Smooth muscle cell (in vitro differentiated cells): ENCODE measurements at regions not wholly inside any gene's neighbourhood (a gene's known extent, or its start where the extent isn't known, plus 50 kb on each side); places are given as distances from the start of the nearest gene placed in this dataset.
"Not testable (repeated sequence)": the region's sequence is repeated elsewhere in the genome, so short reads cannot be mapped to it uniquely, and the experiment has no call there.

Source experiments
- DNase-seq: peaks from one replicate; lab custom pipeline; 2025; ENCODE audit not compliant: unreplicated experiment; lab: John Stamatoyannopoulos, UW
- H2AFZ ChIP-seq: fragments of 200-600 bp; sonication (generic); 2 replicates; pipeline ENCODE4 v1.6.0; 2016; ENCODE audit warnings: antibody characterized with exemption, low read depth, mild to moderate bottlenecking
- H3F3A ChIP-seq: fragments of 200-600 bp; sonication (generic); 2 replicates; pipeline ENCODE4 v1.6.0; 2017; ENCODE audit warnings: antibody characterized with exemption, low read depth
- H3K27ac ChIP-seq: fragments of 200-600 bp; sonication (generic); 2 replicates; pipeline ENCODE4 v1.5.1; 2016; ENCODE audit warnings: low read depth, mild to moderate bottlenecking
- H3K27me3 ChIP-seq: fragments of 200-600 bp; sonication (generic); 2 replicates; pipeline ENCODE4 v1.6.1; 2016; ENCODE audit warnings: low read depth, mild to moderate bottlenecking
- H3K36me3 ChIP-seq: fragments of 200-600 bp; sonication (generic); 2 replicates; pipeline ENCODE4 v1.5.1; 2016; ENCODE audit warnings: low read depth
- H3K4me1 ChIP-seq: fragments of 200-600 bp; sonication (generic); 2 replicates; pipeline ENCODE4 v1.5.1; 2016; ENCODE audit warnings: low read depth
- H3K4me2 ChIP-seq: fragments of 200-600 bp; sonication (generic); 2 replicates; pipeline ENCODE4 v1.6.0; 2016; ENCODE audit warnings: mild to moderate bottlenecking
- H3K4me3 ChIP-seq: fragments of 200-600 bp; sonication (generic); 2 replicates; pipeline ENCODE4 v1.5.1; 2016; ENCODE audit warnings: mild to moderate bottlenecking
- H3K79me2 ChIP-seq: fragments of 200-600 bp; sonication (generic); 2 replicates; pipeline ENCODE4 v1.6.0; 2016; ENCODE audit warnings: low read depth, mild to moderate bottlenecking
- H3K9ac ChIP-seq: fragments of 200-600 bp; sonication (generic); 2 replicates; pipeline ENCODE4 v1.6.0; 2016; ENCODE audit warnings: low read depth
- H3K9me3 ChIP-seq: fragments of 200-600 bp; sonication (generic); replicated peaks from 2 replicates; pipeline ENCODE4 v1.5.1; 2016; ENCODE audit warnings: low read depth
- H4K20me1 ChIP-seq: fragments of 200-600 bp; sonication (generic); 2 replicates; pipeline ENCODE4 v1.6.0; 2016; ENCODE audit warnings: low read depth
- whole genome bisulfite sequencing: methylation state at CpG from one replicate; pipeline ENCODE4 v1.1.7; 2016; ENCODE audit warnings: low lambda C conversion rate; 5-methylcytosine and 5-hydroxymethylcytosine counted together
- TF ChIP-seq, protein P1 (sequence below): fragments of 200-600 bp; sonication (generic); IDR thresholded peaks from 2 replicates; pipeline ENCODE4 v1.5.1; 2017; ENCODE audit warnings: borderline replicate concordance, mild to moderate bottlenecking, antibody characterized with exemption; ENCODE audit not compliant: insufficient read depth, poor library complexity, severe bottlenecking

DNA sequence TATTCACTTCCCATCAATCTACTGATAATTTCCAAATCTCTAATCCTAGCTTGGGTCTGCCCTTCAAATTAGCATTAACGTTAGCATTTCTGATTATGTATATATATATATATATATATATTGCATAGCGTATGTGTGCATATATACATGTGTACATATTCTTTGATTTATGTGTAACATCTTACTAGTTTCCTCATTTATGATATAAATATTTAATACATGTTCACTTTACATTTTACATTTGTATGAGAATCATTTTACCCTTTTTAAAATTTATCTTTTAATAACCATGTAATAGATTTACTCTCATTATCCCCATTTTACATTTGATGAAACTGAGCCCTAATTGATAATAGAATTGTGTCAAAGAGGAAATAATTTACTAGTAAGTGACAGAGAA, 164.7 kb downstream of the ZNF648 start:
- H3K36me3 ChIP-seq: no peaks in the 10 kb centered on the region
- no peak overlapping the region for H3K9ac ChIP-seq
- H3K27ac ChIP-seq: no peak overlapping the region
- no peak for DNase-seq
- WGBS: 88% methylated on average over 2 of the region's 2 CpGs
- no peaks in the 10 kb centered on the region for H4K20me1 ChIP-seq
- H3K27me3 ChIP-seq: no peaks in the 10 kb centered on the region
- H2AFZ ChIP-seq: no peak overlapping the region
- H3K4me3 ChIP-seq: no peak overlapping the region
- no peaks in the 10 kb centered on the region for H3K79me2 ChIP-seq
- H3F3A ChIP-seq: no peaks in the 10 kb centered on the region
- H3K4me2 ChIP-seq: no peak overlapping the region
- H3K4me1 ChIP-seq: no peaks in the 10 kb centered on the region
- TF ChIP-seq, protein P1, sequence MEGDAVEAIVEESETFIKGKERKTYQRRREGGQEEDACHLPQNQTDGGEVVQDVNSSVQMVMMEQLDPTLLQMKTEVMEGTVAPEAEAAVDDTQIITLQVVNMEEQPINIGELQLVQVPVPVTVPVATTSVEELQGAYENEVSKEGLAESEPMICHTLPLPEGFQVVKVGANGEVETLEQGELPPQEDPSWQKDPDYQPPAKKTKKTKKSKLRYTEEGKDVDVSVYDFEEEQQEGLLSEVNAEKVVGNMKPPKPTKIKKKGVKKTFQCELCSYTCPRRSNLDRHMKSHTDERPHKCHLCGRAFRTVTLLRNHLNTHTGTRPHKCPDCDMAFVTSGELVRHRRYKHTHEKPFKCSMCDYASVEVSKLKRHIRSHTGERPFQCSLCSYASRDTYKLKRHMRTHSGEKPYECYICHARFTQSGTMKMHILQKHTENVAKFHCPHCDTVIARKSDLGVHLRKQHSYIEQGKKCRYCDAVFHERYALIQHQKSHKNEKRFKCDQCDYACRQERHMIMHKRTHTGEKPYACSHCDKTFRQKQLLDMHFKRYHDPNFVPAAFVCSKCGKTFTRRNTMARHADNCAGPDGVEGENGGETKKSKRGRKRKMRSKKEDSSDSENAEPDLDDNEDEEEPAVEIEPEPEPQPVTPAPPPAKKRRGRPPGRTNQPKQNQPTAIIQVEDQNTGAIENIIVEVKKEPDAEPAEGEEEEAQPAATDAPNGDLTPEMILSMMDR: no peak
- H3K9me3 ChIP-seq: no peaks in the 10 kb centered on the region

DNA sequence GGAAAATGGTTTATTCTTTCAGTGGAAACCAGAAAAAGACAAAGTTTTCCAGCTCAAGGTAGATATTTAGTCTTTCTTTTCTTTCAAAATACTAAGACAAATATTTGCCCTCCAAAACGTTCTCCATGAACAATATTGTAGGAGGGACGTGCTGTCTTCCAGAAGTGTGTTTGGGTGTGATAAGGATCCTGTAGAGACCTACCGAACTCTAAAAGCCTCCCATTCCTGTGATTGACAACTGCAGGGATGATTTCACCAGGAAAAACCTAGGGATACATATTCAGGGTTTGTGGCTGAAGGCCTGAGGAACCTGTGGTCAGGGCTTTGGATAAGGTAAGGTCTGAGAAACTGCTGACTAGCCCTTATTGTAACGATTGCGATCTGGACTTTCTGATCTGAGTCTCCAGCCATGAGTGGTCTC, 167.1 kb downstream of the ZNF648 start:
- Histone ChIP-seq H3K36me3 (no peaks in the 10 kb centered on the region), H3K27me3 (no peaks in the 10 kb centered on the region), H3K4me3 (no peak overlapping the region), H3K9ac (no peak overlapping the region), H3K27ac (no peak overlapping the region), H3K4me1 (no peaks in the 10 kb centered on the region), H3K4me2 (no peak overlapping the region), H3K79me2 (no peaks in the 10 kb centered on the region), H4K20me1 (no peaks in the 10 kb centered on the region), H3K9me3 (no peaks in the 10 kb centered on the region), H2AFZ (no peak overlapping the region), H3F3A (no peaks in the 10 kb centered on the region)
- TF ChIP-seq, protein P1: no peak
- 76% methylated on average over 5 of the region's 5 CpGs for WGBS
- DNase-seq: no peak

DNA sequence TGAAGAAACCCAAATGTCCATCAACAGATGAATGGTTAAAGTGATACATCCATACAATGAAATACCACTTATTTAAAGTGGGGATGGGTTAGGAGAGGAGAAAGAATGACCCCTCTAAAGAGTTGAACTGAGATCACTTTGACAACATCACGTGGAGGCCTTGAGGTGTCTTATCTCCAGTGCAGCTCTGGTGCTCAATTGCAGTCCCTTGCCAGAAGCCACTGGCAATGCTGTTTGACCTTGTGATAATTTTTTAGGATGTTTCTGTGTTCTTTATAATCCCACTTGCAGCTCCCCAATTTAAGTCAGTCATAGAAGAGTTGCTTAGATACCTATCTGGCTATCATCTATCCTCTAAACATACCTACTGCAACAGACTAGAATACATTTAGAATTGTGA, 167.6 kb downstream of the ZNF648 start:
- no peak overlapping the region for H3K9ac ChIP-seq
- no peaks in the 10 kb centered on the region for H3K4me1 ChIP-seq
- no peaks in the 10 kb centered on the region for H3K36me3 ChIP-seq
- H3K9me3 ChIP-seq: no peaks in the 10 kb centered on the region
- 58% methylated on average over 1 of the region's 1 CpG for WGBS
- no peak for DNase-seq
- TF ChIP-seq, protein P1: no peak
- H4K20me1 ChIP-seq: no peaks in the 10 kb centered on the region
- H3K27me3 ChIP-seq: no peaks in the 10 kb centered on the region
- H3K4me2 ChIP-seq: no peak overlapping the region
- no peaks in the 10 kb centered on the region for H3K79me2 ChIP-seq
- no peak overlapping the region for H3K4me3 ChIP-seq
- no peaks in the 10 kb centered on the region for H3F3A ChIP-seq
- H2AFZ ChIP-seq: no peak overlapping the region
- no peak overlapping the region for H3K27ac ChIP-seq

DNA sequence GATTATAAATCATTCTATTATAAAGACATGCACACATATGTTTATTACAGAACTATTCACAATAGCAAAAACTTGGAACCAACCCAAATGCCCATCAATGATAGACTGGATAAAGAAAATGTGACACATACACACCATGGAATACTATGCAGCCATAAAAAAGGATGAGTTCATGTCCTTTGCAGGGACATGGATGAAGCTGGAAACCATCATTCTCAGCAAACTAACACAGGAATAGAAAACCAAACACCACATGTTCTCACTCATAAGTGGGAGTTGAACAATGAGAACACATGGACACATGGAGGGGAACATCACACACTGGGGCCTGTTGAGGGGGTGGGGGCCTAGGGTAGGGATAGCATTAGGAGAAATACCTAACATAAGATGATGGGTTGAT, 168.4 kb downstream of the ZNF648 start:
- not testable (repeated sequence) for H3K27me3 ChIP-seq, H3K9me3 ChIP-seq, H3K4me3 ChIP-seq, H4K20me1 ChIP-seq, H3K4me2 ChIP-seq, H3K9ac ChIP-seq, H3K36me3 ChIP-seq, H3K79me2 ChIP-seq, H3K27ac ChIP-seq, DNase-seq, H3F3A ChIP-seq, H2AFZ ChIP-seq, H3K4me1 ChIP-seq
